Astrocyte (in vitro differentiated cells and primary cell): ENCODE measurements at regions not wholly inside any gene's neighbourhood (a gene's known extent, or its start where the extent isn't known, plus 50 kb on each side); places are given as distances from the start of the nearest gene placed in this dataset.

Experiments used
- CTCF ChIP-seq: IDR thresholded peaks from 2 replicates; pipeline ENCODE4 v1.5.1; 2011; ENCODE audit warnings: low read depth, mild to moderate bottlenecking, inconsistent platforms, low read length, moderate library complexity; ENCODE audit not compliant: insufficient read depth
- EZH2 ChIP-seq: IDR thresholded peaks from 2 replicates; pipeline ENCODE4 v1.6.1; 2012; ENCODE audit warnings: mild to moderate bottlenecking, low read length, inconsistent platforms; ENCODE audit not compliant: insufficient read depth

- TF ChIP-seq CTCF (no peak), EZH2 (no peak)
Measured at GRCh38 chr2:129876541-129876940, 102.9 kb upstream of the RAB6C start.
